HG03442 (cell line): ENCODE measurements at regions not wholly inside any gene's neighbourhood (a gene's known extent, or its start where the extent isn't known, plus 50 kb on each side); places are given as distances from the start of the nearest gene placed in this dataset.

Experiments
- ATAC-seq: cut with Tn5 transposase; IDR thresholded peaks from one replicate; pipeline ENCODE4 v1.9.1; 2021; ENCODE audit warnings: mild to moderate bottlenecking, moderate library complexity; ENCODE audit not compliant: unreplicated experiment

- no peak for ATAC-seq
Observed at GRCh38 chr5:38101897-38102296, 156.5 kb upstream of the EGFLAM start.

GRCh38 chr5:38099205-38100168 lies 158.9 kb upstream of the EGFLAM start:
- no peak for ATAC-seq

- no peak for ATAC-seq
Observed at GRCh38 chr5:38094889-38095288, 163.5 kb upstream of the EGFLAM start.

GRCh38 chr5:38093855-38094254 lies 164.5 kb upstream of the EGFLAM start:
- ATAC-seq = no peak

GRCh38 chr5:38086777-38087176 lies 171.6 kb upstream of the EGFLAM start:
- ATAC-seq = no peak

GRCh38 chr5:38079620-38080402 lies 178.5 kb upstream of the EGFLAM start:
- no peak for ATAC-seq

- no peak for ATAC-seq
Observed at GRCh38 chr5:38078161-38078560, 180.2 kb upstream of the EGFLAM start.

- no peak for ATAC-seq
Observed at GRCh38 chr5:38077652-38078051, 180.7 kb upstream of the EGFLAM start.

GRCh38 chr5:38071831-38072694 lies 186.3 kb upstream of the EGFLAM start:
- ATAC-seq = no peak

GRCh38 chr5:38070304-38070950 lies 187.9 kb upstream of the EGFLAM start:
- no peak for ATAC-seq

- ATAC-seq = no peak
Observed at GRCh38 chr5:38069360-38069759, 189.0 kb upstream of the EGFLAM start.

GRCh38 chr5:38060354-38060753 lies 198.0 kb upstream of the EGFLAM start:
- ATAC-seq = no peak

GRCh38 chr5:38059876-38060275 lies 198.5 kb upstream of the EGFLAM start:
- ATAC-seq = no peak

GRCh38 chr5:38051711-38052511 lies 206.4 kb upstream of the EGFLAM start:
- ATAC-seq = no peak

GRCh38 chr5:38048400-38048799 lies 208.6 kb upstream of the GDNF start:
- no peak for ATAC-seq

GRCh38 chr5:38046103-38046502 lies 206.3 kb upstream of the GDNF start:
- no peak for ATAC-seq

- no peak for ATAC-seq
Observed at GRCh38 chr5:38045446-38045845, 205.6 kb upstream of the GDNF start.

GRCh38 chr5:38039826-38040225 lies 200.0 kb upstream of the GDNF start:
- no peak for ATAC-seq

- no peak for ATAC-seq
Observed at GRCh38 chr5:38039091-38039490, 199.2 kb upstream of the GDNF start.

- ATAC-seq = no peak
Observed at GRCh38 chr5:38036765-38037164, 196.9 kb upstream of the GDNF start.
